ENCODE measurements at regions not wholly inside any gene's neighbourhood (a gene's known extent, or its start where the extent isn't known, plus 50 kb on each side); places are given as distances from the start of the nearest gene placed in this dataset.

DNA sequence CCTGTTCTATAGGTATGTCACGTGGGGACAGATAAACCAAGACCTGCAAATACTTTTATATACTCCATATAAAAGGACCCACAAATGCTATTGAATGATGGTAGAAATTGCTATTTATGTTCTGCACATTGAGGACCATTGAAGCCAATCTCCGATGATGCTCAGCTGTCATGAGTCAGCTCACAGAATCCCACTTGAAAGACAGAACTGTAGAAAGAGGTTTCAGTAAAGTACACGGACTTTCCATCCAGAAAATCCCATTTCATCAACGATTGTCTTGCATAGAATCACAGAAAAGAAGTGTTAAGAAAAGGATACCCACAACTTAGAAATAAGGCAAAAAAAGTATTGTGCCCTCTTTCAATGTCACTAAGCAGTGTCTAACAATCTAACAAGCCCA lies 169.0 kb upstream of the COPS8 start:
- TF ChIP-seq, protein P1, sequence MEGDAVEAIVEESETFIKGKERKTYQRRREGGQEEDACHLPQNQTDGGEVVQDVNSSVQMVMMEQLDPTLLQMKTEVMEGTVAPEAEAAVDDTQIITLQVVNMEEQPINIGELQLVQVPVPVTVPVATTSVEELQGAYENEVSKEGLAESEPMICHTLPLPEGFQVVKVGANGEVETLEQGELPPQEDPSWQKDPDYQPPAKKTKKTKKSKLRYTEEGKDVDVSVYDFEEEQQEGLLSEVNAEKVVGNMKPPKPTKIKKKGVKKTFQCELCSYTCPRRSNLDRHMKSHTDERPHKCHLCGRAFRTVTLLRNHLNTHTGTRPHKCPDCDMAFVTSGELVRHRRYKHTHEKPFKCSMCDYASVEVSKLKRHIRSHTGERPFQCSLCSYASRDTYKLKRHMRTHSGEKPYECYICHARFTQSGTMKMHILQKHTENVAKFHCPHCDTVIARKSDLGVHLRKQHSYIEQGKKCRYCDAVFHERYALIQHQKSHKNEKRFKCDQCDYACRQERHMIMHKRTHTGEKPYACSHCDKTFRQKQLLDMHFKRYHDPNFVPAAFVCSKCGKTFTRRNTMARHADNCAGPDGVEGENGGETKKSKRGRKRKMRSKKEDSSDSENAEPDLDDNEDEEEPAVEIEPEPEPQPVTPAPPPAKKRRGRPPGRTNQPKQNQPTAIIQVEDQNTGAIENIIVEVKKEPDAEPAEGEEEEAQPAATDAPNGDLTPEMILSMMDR (IDR thresholded peaks at IDR 0.05): no peak
- no peak for TF ChIP-seq ZFX (IDR thresholded peaks at IDR 0.05; ENCODE audit: borderline replicate concordance)

Data from 22Rv1 (cell line).